RCC 7860 (cell line): ENCODE measurements at regions not wholly inside any gene's neighbourhood (a gene's known extent, or its start where the extent isn't known, plus 50 kb on each side); places are given as distances from the start of the nearest gene placed in this dataset.

Experiments used
- DNase-seq: peaks from one replicate; pipeline ENCODE4 v3.0.0-alpha.2; 2015; ENCODE audit warnings: low spot score
- FAIRE-seq: peaks from 2 replicates; lab custom pipeline; 2012; peaks lifted over from hg19 to GRCh38; lab: Jason Lieb, UNC

DNA sequence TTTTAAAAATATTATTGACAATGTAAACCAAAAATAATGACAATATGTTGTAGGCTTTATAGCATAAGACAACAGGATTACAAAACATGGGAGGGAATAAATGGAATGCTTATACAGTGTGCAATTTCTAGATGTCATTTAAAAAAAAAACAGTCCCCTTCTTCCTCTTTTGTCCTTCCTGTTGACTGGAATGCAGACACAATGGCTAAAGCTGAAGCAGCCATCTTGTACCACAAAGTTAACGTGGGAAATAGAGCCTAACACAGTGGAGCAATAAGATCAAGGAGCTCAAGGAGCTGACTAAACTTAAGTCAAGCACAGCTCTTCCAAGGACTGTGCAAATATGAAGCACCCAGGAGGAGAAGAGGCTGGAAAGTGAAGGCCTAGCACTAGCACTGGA lies 208.1 kb downstream of the ARHGAP12 start:
- no peak for FAIRE-seq
- DNase-seq: no peak

- no peak for FAIRE-seq
- DNase-seq: no peak
Observed at GRCh38 chr10:31709476-31709875, 219.2 kb downstream of the ARHGAP12 start.

- DNase-seq (no peak), FAIRE-seq (no peak)
Observed at GRCh38 chr10:31709028-31709427, 219.6 kb downstream of the ARHGAP12 start.

- FAIRE-seq: no peak
Observed at GRCh38 chr10:31708474-31708873, 220.2 kb downstream of the ARHGAP12 start.

GRCh38 chr10:31708046-31708445 lies 220.6 kb downstream of the ARHGAP12 start:
- no peak for DNase-seq
- FAIRE-seq: no peak

More at GRCh38 chr10:31708474-31708873, 220.2 kb downstream of the ARHGAP12 start:
- no peak for DNase-seq

DNA sequence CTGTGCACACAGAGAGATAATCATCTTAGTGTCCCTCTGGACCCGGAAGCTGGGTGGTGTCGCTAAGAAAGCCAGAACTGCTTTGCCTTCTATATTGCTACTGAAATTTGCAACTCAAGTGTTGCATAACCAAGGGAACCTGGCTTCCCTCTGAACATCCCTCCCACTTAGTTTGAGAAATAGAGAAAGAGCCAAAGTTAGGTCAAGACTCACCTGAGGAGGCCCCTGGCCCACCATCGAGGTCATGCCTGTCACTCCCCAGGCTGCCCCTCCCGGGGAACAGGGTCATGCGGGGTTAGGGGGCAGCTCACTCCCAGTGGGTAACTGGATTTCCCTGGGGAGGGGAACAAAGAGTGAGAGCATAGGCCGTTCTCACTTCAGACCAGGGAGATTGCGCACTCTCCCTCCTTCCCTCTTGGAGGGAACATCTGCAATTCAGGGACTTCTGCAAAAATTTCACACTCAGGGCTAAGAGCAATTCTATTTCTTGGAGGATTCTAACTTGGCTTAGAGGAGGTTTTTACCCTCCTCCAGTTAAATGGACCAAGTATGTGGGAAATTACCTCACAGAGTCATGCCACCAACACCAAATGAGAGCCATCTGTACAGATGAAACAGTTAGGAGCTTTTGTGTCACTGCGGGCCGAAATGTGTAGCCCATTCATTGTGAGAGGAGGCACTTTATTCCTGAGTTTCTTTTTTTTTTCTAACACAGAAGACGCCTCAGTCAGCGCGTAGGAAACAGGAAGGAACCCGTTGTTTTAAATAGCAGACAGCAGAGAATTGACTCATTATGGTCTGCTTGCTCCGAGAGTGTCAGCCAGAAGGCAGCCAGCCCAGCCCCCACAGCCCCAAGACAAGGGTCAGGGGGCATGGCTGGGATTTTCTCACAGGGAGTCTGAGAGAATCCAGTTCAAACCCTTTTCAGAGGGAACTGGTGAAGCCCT lies 221.3 kb downstream of the ARHGAP12 start:
- DNase-seq (peak; percentile 33), FAIRE-seq (no peak)

DNA sequence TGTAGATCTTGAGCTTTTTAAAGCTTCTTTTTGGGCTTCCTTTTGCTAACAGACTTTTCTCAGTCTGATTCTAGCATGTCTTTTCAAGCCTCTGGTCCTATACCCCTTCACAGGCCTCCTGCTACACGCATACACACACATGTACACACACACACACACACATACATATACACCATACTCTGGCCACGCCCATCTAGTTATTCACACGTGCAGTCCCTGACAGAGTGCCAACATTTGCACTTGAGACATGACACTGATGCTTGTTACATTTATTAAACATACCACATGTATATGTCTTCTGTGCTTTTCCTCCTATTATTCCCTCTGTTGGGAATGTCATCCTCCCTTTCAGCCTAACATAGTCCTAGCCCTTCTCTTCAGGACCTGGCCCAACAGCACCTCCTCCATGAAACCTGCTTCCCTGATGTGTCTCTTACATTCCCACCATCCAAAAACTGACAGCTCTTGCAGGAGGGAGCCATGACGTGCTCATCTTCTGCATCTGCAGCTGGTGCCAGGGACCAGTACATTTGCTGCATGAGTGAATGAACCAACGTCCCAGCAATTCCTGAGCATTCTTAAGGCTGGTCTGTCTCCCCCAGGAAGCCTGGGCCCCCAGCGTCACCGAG lies 222.1 kb downstream of the ARHGAP12 start:
- FAIRE-seq: no peak
- DNase-seq: no peak

DNA sequence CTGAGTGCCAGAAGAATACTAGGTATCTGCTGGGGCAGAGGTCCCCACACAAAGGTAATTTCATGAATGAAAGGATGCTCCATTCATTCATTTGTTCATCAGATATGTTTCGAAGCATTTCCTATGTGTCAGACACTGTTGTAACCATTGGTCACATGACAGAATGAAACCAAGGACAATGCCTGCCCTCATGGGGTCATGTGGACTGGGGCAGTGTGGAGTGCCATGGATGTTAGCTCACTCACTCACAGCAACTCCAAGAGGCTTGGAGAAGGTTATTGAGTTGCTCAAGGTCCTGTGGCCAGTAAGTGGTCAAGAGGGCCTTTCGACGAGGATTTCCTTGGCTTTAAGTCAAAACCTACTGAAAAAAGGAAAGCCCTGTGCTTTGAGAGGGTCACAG lies 223.5 kb downstream of the ARHGAP12 start:
- DNase-seq (no peak), FAIRE-seq (no peak)

- no peak for FAIRE-seq
- no peak for DNase-seq
Observed at GRCh38 chr10:31704195-31704594, 224.4 kb downstream of the ARHGAP12 start.

DNA sequence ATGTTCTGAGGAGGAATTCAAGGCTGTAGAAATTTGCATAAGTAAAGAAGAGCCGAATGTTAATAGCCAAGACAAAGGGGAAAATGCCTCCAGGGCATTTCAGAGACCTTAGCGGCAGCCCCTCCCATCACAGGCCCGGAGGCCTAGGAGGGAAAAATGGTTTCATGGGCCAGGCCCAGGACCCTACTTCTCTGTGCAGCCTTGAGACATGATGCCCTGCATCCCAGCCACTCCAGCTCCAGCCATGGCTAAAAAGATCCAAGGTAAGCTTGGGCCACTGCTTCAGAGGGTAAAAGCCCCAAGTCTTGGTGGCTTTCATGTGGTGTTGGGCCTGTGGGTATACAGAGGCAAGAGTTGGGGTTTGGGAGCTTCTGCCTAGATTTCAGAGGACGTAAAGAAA lies 225.7 kb downstream of the ARHGAP12 start:
- FAIRE-seq (no peak), DNase-seq (no peak)

DNA sequence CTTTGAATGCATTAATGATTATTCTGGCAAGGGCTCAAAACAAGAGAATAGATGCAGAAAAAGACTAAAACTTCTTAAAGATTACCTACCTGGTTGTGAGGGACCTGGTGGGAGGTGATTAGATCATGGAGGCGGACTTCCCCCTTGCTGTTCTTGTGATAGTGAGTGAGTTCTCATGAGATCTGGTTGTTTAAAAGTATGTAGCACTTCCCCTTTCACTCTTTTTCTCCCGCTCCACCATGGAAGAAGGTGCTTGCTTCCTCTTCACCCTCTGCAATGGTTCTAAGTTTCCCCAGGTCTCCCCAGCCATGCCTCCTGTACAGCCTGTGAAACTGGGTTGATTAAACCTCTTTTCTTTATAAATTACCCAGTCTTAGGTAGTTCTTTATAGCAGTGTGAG lies 226.6 kb downstream of the ARHGAP12 start:
- FAIRE-seq (no peak), DNase-seq (no peak)

DNA sequence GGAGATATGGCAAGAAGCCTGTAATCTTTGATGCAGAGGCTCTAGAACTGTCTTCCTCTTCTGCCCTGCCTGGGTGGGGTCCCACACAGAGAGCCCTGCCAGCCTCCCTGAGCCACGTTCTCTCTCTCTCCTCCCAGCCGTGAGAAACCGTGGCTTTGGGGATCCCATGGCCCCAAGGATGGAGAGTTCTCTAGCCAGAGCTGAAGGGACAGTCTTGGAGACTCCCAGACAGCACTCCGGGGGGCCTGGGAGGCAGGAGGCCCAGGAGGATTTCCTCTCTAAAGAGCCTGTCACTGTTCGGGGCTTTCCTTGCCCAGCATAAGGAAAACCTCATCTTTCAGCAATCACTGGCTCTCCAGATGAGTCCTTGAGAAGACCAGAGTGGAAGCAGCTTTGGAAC lies 227.1 kb downstream of the ARHGAP12 start:
- DNase-seq (no peak), FAIRE-seq (no peak)

DNA sequence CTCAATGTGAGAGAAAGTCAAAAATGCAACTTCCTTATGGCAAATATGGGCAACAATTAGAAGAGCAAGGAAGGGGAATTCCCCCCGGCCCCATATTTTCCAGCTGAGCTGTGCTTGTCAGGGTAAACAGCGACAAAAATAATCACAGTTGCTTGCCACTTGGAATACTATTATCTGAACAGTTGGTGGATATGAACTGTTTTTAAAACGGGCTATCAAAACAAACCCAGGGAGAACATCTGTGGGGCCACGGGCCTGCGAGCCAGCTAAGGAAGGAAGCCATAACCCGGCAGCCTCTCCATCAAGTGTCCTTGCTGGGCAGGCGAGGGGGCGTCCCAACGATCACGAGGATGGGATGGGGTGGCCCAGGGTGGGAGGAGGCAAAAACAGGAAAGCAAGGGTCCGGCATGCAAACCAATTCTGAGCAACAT lies 228.4 kb downstream of the ARHGAP12 start:
- DNase-seq: no peak
- no peak for FAIRE-seq

DNA sequence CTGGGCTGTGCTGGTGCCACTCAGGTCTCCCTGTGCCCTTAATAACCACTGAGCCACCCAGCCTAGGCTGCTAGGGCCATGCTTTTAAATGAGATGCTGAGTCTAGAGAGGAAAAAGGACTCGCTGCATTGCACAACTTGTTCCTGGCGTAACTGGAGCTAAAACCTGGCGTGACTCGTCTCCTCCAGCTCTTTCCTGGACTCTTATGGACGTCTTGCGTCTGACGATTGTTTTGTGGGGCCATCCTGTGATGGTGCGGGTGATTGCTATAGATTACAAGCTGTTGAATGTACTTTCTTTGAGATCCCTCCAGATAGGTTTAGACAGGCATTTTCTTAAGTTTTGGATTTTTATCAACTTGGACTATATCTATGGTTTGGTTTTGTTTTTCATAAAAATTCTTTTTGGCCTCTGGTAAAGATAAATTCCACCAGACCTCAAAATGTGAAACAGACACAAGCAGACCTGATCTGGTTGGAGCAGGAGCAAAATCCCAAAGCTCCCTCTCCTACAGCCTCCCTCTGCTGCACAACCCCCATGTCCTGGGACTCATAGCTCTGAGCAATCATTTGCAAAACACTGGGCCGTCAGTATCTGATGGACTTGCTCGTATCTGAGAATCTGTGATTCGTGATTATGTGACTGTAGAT lies 230.3 kb downstream of the ARHGAP12 start:
- FAIRE-seq (no peak), DNase-seq (no peak)

- FAIRE-seq (no peak), DNase-seq (no peak)
Observed at GRCh38 chr10:31697271-31698180, 231.1 kb downstream of the ARHGAP12 start.

GRCh38 chr10:31694929-31695837 lies 233.4 kb downstream of the ARHGAP12 start:
- no peak for DNase-seq
- FAIRE-seq: no peak

DNA sequence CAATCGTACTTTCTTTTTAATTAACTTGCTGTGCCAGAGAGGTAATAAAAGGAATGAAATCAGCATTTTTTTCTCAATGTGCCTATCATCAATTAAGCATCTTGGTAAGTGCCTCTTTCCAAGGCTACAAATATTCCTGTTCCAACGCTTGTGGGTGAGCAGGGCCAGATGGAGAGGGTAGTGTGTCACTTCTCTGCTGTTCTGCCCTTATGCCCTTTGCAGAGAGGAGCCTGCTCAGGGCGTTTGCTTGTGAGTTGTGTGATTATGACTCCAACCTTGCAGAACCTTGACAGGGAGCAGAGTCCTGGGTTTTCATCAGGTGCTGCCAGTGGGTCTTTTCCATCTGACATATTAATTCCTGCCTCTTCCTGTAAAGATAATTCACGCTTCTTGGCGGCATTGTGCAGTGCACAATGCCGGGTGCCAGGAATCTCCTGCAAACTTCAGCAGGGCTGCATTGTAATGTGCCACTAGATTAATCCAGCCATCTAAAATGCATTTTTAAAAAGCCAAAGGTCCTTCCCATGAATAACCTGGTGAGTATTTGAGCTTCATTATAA lies 234.4 kb downstream of the ARHGAP12 start:
- DNase-seq (no peak), FAIRE-seq (no peak)

DNA sequence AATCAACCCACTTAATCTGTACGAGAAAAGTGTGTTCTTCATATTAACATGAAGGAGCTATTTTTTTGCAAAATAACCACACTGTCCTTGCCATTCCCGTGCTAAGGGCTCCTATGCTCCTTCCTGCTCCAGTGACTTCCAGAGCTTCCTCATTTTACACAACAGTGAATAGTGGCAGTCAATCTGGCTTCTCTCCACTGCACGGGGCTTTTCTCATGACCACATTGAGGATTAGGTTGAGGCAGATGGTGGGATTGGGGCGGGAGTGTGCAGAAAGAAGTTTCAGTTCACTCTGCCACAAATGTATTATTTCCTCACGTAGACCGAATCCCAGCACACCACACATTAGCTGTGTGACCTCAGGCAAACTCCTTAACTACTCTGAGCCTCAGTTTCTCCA lies 235.1 kb downstream of the ARHGAP12 start:
- FAIRE-seq (no peak), DNase-seq (no peak)

- no peak for DNase-seq
- FAIRE-seq: no peak
Observed at GRCh38 chr10:31689233-31689632, 239.4 kb downstream of the ARHGAP12 start.
